Stimulated activated naive CD8-positive, alpha-beta T cell treated with anti-CD3 and anti-CD28 coated beads, Interleukin-15, amount 100 ng/mL, for 72 hours (primary cell): ENCODE measurements at regions not wholly inside any gene's neighbourhood (a gene's known extent, or its start where the extent isn't known, plus 50 kb on each side); places are given as distances from the start of the nearest gene placed in this dataset.

Source experiments
- ATAC-seq: fragments of 150-1000 bp; cut with Tn5 transposase; 2 replicates; pipeline ENCODE4 v1.10.0; 2021; ENCODE audit warnings: mild to moderate bottlenecking, moderate library complexity
- DNase-seq, 2 donors: peaks; one replicate each; pipeline ENCODE4 v3.0.0; 2021 to 2022
- H3K27ac Mint-ChIP-seq, 2 donors: one replicate each; pipeline ENCODE4 v1.8.0; 2022; ENCODE audit warnings: mild to moderate bottlenecking in 2 of 2, mixed read lengths in 2 of 2, moderate library complexity in 2 of 2
- H3K27me3 Mint-ChIP-seq: one replicate; pipeline ENCODE4 v1.8.0; 2022; ENCODE audit warnings: mixed read lengths
- H3K4me1 Mint-ChIP-seq: one replicate; pipeline ENCODE4 v1.8.0; 2022; ENCODE audit warnings: mild to moderate bottlenecking, mixed read lengths
- H3K4me3 Mint-ChIP-seq, 2 donors: one replicate each; pipeline ENCODE4 v1.8.0; 2022; ENCODE audit warnings: mild to moderate bottlenecking in 2 of 2, mixed read lengths in 2 of 2, moderate library complexity in 1 of 2
- H3K9me3 Mint-ChIP-seq, 2 donors: one replicate each; pipeline ENCODE4 v1.8.0; 2022; ENCODE audit warnings: mixed read lengths in 2 of 2

GRCh38 chr10:28857164-28857563 lies 179.8 kb downstream of the BAMBI start:
- DNase-seq, result no peak

GRCh38 chr10:28858646-28859045 lies 181.3 kb downstream of the BAMBI start:
- Mint-ChIP-seq H3K27ac (no peak overlapping the region), H3K27me3 (peaks cover 19% of the 10 kb centered on the region), H3K4me3 (no peak overlapping the region), H3K4me1 (no peaks in the 10 kb centered on the region), H3K9me3 (peaks cover 6% of the 10 kb centered on the region in 2 donors)
- DNase-seq (no peak), ATAC-seq (no peak)

More at GRCh38 chr10:28857164-28857563, 179.8 kb downstream of the BAMBI start:
- no peaks in the 10 kb centered on the region for H3K4me1 Mint-ChIP-seq
- peak overlapping the region in 1 of 2 donors; percentile 3 for H3K27ac Mint-ChIP-seq
- peaks cover 6% of the 10 kb centered on the region in 2 donors for H3K9me3 Mint-ChIP-seq
- H3K4me3 Mint-ChIP-seq, result no peak overlapping the region
- ATAC-seq, result no peak
- H3K27me3 Mint-ChIP-seq, result peaks cover 25% of the 10 kb centered on the region

- no peak for DNase-seq
- Mint-ChIP-seq H3K27me3 (peaks cover 16% of the 10 kb centered on the region), H3K27ac (no peak overlapping the region), H3K4me1 (no peaks in the 10 kb centered on the region), H3K4me3 (no peak overlapping the region), H3K9me3 (peaks cover 6% of the 10 kb centered on the region in 2 donors)
- ATAC-seq, result no peak
Observed at GRCh38 chr10:28859791-28860190, 182.5 kb downstream of the BAMBI start.

GRCh38 chr10:28862219-28862618 lies 184.9 kb downstream of the BAMBI start:
- DNase-seq (no peak), ATAC-seq (no peak)
- H3K4me1 Mint-ChIP-seq, result no peaks in the 10 kb centered on the region
- H3K4me3 Mint-ChIP-seq, result no peak overlapping the region
- H3K27ac Mint-ChIP-seq, result no peak overlapping the region
- peaks cover 6% of the 10 kb centered on the region in 2 donors for H3K9me3 Mint-ChIP-seq
- H3K27me3 Mint-ChIP-seq, result peaks cover 16% of the 10 kb centered on the region

- no peaks in the 10 kb centered on the region for H3K4me1 Mint-ChIP-seq
- H3K27ac Mint-ChIP-seq, result no peak overlapping the region
- peaks cover 2% of the 10 kb centered on the region for H3K27me3 Mint-ChIP-seq
- no peak overlapping the region for H3K4me3 Mint-ChIP-seq
- ATAC-seq (no peak), DNase-seq (no peak)
- H3K9me3 Mint-ChIP-seq, result no peaks in the 10 kb centered on the region
Observed at GRCh38 chr10:28869606-28870201, 192.4 kb downstream of the BAMBI start.

GRCh38 chr10:28871665-28872064 lies 194.3 kb downstream of the BAMBI start:
- ATAC-seq (no peak), DNase-seq (no peak)
- H3K4me1 Mint-ChIP-seq, result no peaks in the 10 kb centered on the region
- H3K27me3 Mint-ChIP-seq, result peaks cover 8% of the 10 kb centered on the region
- H3K9me3 Mint-ChIP-seq, result no peaks in the 10 kb centered on the region
- no peak overlapping the region for H3K27ac Mint-ChIP-seq
- H3K4me3 Mint-ChIP-seq, result no peak overlapping the region

GRCh38 chr10:28872587-28873165 lies 195.4 kb downstream of the BAMBI start:
- Mint-ChIP-seq H3K27me3 (peaks cover 8% of the 10 kb centered on the region), H3K4me1 (no peaks in the 10 kb centered on the region), H3K27ac (no peak overlapping the region), H3K9me3 (no peaks in the 10 kb centered on the region), H3K4me3 (no peak overlapping the region)
- DNase-seq (no peak), ATAC-seq (no peak)

- Mint-ChIP-seq H3K4me1 (no peaks in the 10 kb centered on the region), H3K27me3 (peaks cover 8% of the 10 kb centered on the region), H3K27ac (no peak overlapping the region), H3K9me3 (no peaks in the 10 kb centered on the region), H3K4me3 (no peak overlapping the region)
- no peak for DNase-seq
- ATAC-seq, result no peak
Observed at GRCh38 chr10:28873540-28873939, 196.2 kb downstream of the BAMBI start.

- Mint-ChIP-seq H3K4me3 (no peak overlapping the region), H3K9me3 (no peaks in the 10 kb centered on the region), H3K27ac (no peak overlapping the region), H3K27me3 (peaks cover 8% of the 10 kb centered on the region), H3K4me1 (no peaks in the 10 kb centered on the region)
- DNase-seq (no peak), ATAC-seq (no peak)
Observed at GRCh38 chr10:28874210-28874609, 196.9 kb downstream of the BAMBI start.

GRCh38 chr10:28875549-28876081 lies 198.3 kb downstream of the BAMBI start:
- no peak for DNase-seq
- no peak for ATAC-seq
- no peaks in the 10 kb centered on the region for H3K9me3 Mint-ChIP-seq
- H3K27ac Mint-ChIP-seq, result no peak overlapping the region
- H3K4me3 Mint-ChIP-seq, result no peak overlapping the region
- peaks cover 16% of the 10 kb centered on the region for H3K27me3 Mint-ChIP-seq
- no peaks in the 10 kb centered on the region for H3K4me1 Mint-ChIP-seq

GRCh38 chr10:28878236-28878970 lies 201.1 kb downstream of the BAMBI start:
- H3K4me3 Mint-ChIP-seq, result no peak overlapping the region
- no peak for DNase-seq

GRCh38 chr10:28879246-28879645 lies 201.9 kb downstream of the BAMBI start:
- Mint-ChIP-seq H3K4me3 (no peak overlapping the region), H3K4me1 (no peaks in the 10 kb centered on the region), H3K27ac (no peak overlapping the region), H3K9me3 (no peaks in the 10 kb centered on the region), H3K27me3 (peaks cover 31% of the 10 kb centered on the region)
- ATAC-seq, result no peak
- no peak for DNase-seq

More at GRCh38 chr10:28878236-28878970, 201.1 kb downstream of the BAMBI start:
- H3K27ac Mint-ChIP-seq, result no peak overlapping the region
- no peaks in the 10 kb centered on the region for H3K9me3 Mint-ChIP-seq
- H3K4me1 Mint-ChIP-seq, result no peaks in the 10 kb centered on the region
- ATAC-seq, result no peak
- peaks cover 27% of the 10 kb centered on the region for H3K27me3 Mint-ChIP-seq

- Mint-ChIP-seq H3K4me3 (no peak overlapping the region), H3K27ac (no peak overlapping the region), H3K9me3 (no peaks in the 10 kb centered on the region), H3K27me3 (peaks cover 25% of the 10 kb centered on the region), H3K4me1 (no peaks in the 10 kb centered on the region)
- no peak for DNase-seq
- no peak for ATAC-seq
Observed at GRCh38 chr10:28879875-28880682, 202.8 kb downstream of the BAMBI start.

GRCh38 chr10:28880683-28880950 lies 203.3 kb downstream of the BAMBI start:
- ATAC-seq (no peak), DNase-seq (no peak)
- peaks cover 23% of the 10 kb centered on the region for H3K27me3 Mint-ChIP-seq
- no peaks in the 10 kb centered on the region for H3K9me3 Mint-ChIP-seq
- H3K4me1 Mint-ChIP-seq, result no peaks in the 10 kb centered on the region
- H3K4me3 Mint-ChIP-seq, result no peak overlapping the region
- no peak overlapping the region for H3K27ac Mint-ChIP-seq

GRCh38 chr10:28881171-28881882 lies 204.0 kb downstream of the BAMBI start:
- H3K27me3 Mint-ChIP-seq, result peaks cover 23% of the 10 kb centered on the region
- H3K4me1 Mint-ChIP-seq, result no peaks in the 10 kb centered on the region
- H3K4me3 Mint-ChIP-seq, result no peak overlapping the region
- H3K27ac Mint-ChIP-seq, result no peak overlapping the region
- ATAC-seq (no peak), DNase-seq (no peak)
- no peaks in the 10 kb centered on the region for H3K9me3 Mint-ChIP-seq
